Loucy (cell line): ENCODE measurements at regions not wholly inside any gene's neighbourhood (a gene's known extent, or its start where the extent isn't known, plus 50 kb on each side); places are given as distances from the start of the nearest gene placed in this dataset.

Source experiments
- H2AFZ ChIP-seq: fragments of 200-600 bp; sonication (generic); 2 replicates; pipeline ENCODE4 v1.6.0; 2016; ENCODE audit warnings: antibody characterized with exemption, mild to moderate bottlenecking, low read length, moderate library complexity
- H3F3A ChIP-seq: fragments of 200-600 bp; 2 replicates; pipeline ENCODE4 v1.6.0; 2016; ENCODE audit warnings: antibody characterized with exemption, low read depth, mild to moderate bottlenecking
- H3K27me3 ChIP-seq: fragments of 200-600 bp; sonication (generic); 2 replicates; pipeline ENCODE4 v1.6.1; 2014; ENCODE audit warnings: low read length, mild to moderate bottlenecking; ENCODE audit not compliant: insufficient read depth, poor library complexity, severe bottlenecking
- H3K36me3 ChIP-seq: fragments of 200-600 bp; sonication (generic); 2 replicates; pipeline ENCODE4 v1.6.1; 2016; ENCODE audit warnings: low read length; ENCODE audit not compliant: insufficient read depth
- H3K4me1 ChIP-seq: fragments of 200-600 bp; sonication (generic); 2 replicates; pipeline ENCODE4 v1.5.1; 2014; ENCODE audit warnings: low read length, mild to moderate bottlenecking; ENCODE audit not compliant: insufficient read depth, poor library complexity, severe bottlenecking
- H3K4me2 ChIP-seq: fragments of 200-600 bp; sonication (generic); 2 replicates; pipeline ENCODE4 v1.6.0; 2014; ENCODE audit warnings: antibody characterized with exemption, low read length, low read depth, mild to moderate bottlenecking; ENCODE audit not compliant: poor library complexity, severe bottlenecking
- H3K4me3 ChIP-seq: fragments of 200-600 bp; sonication (generic); 2 replicates; pipeline ENCODE4 v1.5.1; 2014; ENCODE audit warnings: low read length, mild to moderate bottlenecking, mixed read lengths; ENCODE audit not compliant: poor library complexity, severe bottlenecking
- H3K79me2 ChIP-seq: fragments of 200-600 bp; sonication (generic); 2 replicates; pipeline ENCODE4 v1.6.1; 2014; ENCODE audit warnings: low read length; ENCODE audit not compliant: insufficient read depth
- H3K9ac ChIP-seq: fragments of 200-600 bp; sonication (generic); 2 replicates; pipeline ENCODE4 v1.6.0; 2014; ENCODE audit warnings: mild to moderate bottlenecking, low read depth, low read length, moderate library complexity; ENCODE audit not compliant: poor library complexity, severe bottlenecking
- H3K9me2 ChIP-seq: fragments of 200-600 bp; sonication (generic); replicated peaks from 2 replicates; pipeline ENCODE4 v1.6.1; 2016; ENCODE audit warnings: low read depth, low read length, mixed read lengths
- H3K9me3 ChIP-seq: fragments of 200-600 bp; sonication (generic); 2 replicates; pipeline ENCODE4 v1.6.1; 2014; ENCODE audit warnings: mild to moderate bottlenecking, antibody characterized with exemption, low read length, low read depth; ENCODE audit not compliant: insufficient read depth
- H4K20me1 ChIP-seq: fragments of 200-600 bp; sonication (generic); 2 replicates; pipeline ENCODE4 v1.6.0; 2014; ENCODE audit warnings: antibody characterized with exemption, low read length, mild to moderate bottlenecking; ENCODE audit not compliant: insufficient read depth, poor library complexity, severe bottlenecking
- EZH2phosphoT487 ChIP-seq: fragments of 200-600 bp; IDR thresholded peaks from 2 replicates; pipeline ENCODE4 v1.6.1; 2018; ENCODE audit warnings: antibody characterized with exemption, mild to moderate bottlenecking, moderate library complexity, borderline replicate concordance
- TF ChIP-seq, protein P1 (sequence below): fragments of 200-600 bp; sonication (generic); conservative IDR thresholded peaks from 2 replicates; pipeline ENCODE4 v1.5.1; 2014; ENCODE audit warnings: mild to moderate bottlenecking, antibody characterized with exemption, low read length

DNA sequence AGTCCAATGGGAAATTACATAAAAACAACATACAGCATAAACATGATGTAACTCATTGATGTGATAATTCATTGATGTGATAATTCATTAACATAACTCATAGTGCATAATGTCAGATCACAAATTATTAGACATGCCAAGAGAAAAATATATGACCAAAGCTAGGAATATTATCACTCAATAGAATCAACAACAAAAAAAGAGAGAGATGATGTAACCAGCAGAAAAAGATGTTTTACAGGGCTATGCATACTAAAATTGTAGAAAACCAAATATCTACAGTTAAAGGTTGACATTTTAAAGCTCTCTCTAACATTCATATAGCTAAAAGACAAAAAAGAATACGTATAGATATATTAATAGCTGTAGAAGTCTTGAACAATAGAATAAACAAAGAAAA, 1067.2 kb upstream of the ADGRB3 start:
- H3K79me2 ChIP-seq: no peaks in the 10 kb centered on the region
- no peaks in the 10 kb centered on the region for H3K9me2 ChIP-seq
- H3K4me2 ChIP-seq: no peak overlapping the region
- H3K4me3 ChIP-seq: no peak overlapping the region
- no peaks in the 10 kb centered on the region for H3K9me3 ChIP-seq
- no peaks in the 10 kb centered on the region for H4K20me1 ChIP-seq
- no peak overlapping the region for H2AFZ ChIP-seq
- H3K9ac ChIP-seq: no peak overlapping the region
- H3F3A ChIP-seq: no peaks in the 10 kb centered on the region
- no peaks in the 10 kb centered on the region for H3K36me3 ChIP-seq
- H3K4me1 ChIP-seq: no peaks in the 10 kb centered on the region
- TF ChIP-seq, protein P1, sequence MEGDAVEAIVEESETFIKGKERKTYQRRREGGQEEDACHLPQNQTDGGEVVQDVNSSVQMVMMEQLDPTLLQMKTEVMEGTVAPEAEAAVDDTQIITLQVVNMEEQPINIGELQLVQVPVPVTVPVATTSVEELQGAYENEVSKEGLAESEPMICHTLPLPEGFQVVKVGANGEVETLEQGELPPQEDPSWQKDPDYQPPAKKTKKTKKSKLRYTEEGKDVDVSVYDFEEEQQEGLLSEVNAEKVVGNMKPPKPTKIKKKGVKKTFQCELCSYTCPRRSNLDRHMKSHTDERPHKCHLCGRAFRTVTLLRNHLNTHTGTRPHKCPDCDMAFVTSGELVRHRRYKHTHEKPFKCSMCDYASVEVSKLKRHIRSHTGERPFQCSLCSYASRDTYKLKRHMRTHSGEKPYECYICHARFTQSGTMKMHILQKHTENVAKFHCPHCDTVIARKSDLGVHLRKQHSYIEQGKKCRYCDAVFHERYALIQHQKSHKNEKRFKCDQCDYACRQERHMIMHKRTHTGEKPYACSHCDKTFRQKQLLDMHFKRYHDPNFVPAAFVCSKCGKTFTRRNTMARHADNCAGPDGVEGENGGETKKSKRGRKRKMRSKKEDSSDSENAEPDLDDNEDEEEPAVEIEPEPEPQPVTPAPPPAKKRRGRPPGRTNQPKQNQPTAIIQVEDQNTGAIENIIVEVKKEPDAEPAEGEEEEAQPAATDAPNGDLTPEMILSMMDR: no peak
- no peak for TF ChIP-seq EZH2phosphoT487
- H3K27me3 ChIP-seq: no peaks in the 10 kb centered on the region

DNA sequence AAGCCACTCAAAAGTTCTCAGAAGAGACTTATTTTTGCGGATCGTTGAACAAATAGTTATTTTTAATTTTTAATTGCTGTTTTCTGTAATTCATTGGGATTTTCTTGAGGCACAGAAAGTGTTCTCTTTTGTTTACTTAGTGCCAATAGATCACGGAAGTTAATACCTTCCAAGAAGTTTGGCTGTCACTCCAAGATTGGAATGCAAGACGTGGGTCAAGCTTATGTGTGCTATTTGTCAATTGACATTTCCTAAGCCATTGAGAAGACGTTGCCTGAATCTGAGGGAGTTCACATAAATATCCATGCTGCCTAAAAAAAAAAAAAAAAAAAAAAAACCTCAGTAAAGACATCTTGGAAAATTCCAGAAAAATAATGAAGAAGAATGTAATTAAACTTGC, 1071.4 kb upstream of the ADGRB3 start:
- Histone ChIP-seq H3K9ac (no peak overlapping the region), H2AFZ (no peak overlapping the region), H3K9me2 (no peaks in the 10 kb centered on the region), H3K4me2 (no peak overlapping the region), H3K36me3 (no peaks in the 10 kb centered on the region), H3K27me3 (no peaks in the 10 kb centered on the region), H3K4me1 (no peaks in the 10 kb centered on the region), H4K20me1 (no peaks in the 10 kb centered on the region), H3F3A (no peaks in the 10 kb centered on the region), H3K79me2 (no peaks in the 10 kb centered on the region), H3K9me3 (no peaks in the 10 kb centered on the region), H3K4me3 (no peak overlapping the region)
- TF ChIP-seq, protein P1: no peak
- no peak for TF ChIP-seq EZH2phosphoT487

DNA sequence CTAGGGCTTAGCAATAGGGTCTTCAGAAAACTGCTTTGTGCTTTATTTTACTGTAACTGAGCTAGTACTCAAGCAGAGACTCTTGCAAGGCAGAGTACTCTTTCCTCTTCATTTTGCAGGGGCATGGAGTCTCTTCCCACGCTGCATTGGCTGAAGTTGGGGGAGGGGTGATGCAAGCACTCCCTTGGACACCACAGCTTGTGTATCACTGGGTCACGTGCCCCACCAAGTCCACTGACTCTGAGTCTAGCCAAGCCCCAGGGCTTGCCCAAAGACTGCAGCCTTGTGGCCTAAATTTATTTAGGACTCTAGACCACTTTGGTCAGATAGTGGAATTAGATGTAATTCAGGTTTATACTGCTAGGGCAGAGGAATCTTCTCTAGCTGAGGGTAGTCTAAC, 1075.0 kb upstream of the ADGRB3 start:
- H3K4me2 ChIP-seq: no peak overlapping the region
- no peak overlapping the region for H2AFZ ChIP-seq
- no peak overlapping the region for H3K9ac ChIP-seq

More for the DNA sequence above, 1075.0 kb upstream of the ADGRB3 start:
- no peaks in the 10 kb centered on the region for H3K4me1 ChIP-seq
- no peaks in the 10 kb centered on the region for H3K36me3 ChIP-seq
- TF ChIP-seq EZH2phosphoT487: no peak
- TF ChIP-seq, protein P1: no peak
- no peaks in the 10 kb centered on the region for H3F3A ChIP-seq
- no peaks in the 10 kb centered on the region for H4K20me1 ChIP-seq
- no peaks in the 10 kb centered on the region for H3K9me3 ChIP-seq
- no peak overlapping the region for H3K4me3 ChIP-seq
- no peaks in the 10 kb centered on the region for H3K79me2 ChIP-seq
- no peaks in the 10 kb centered on the region for H3K27me3 ChIP-seq
- H3K9me2 ChIP-seq: no peaks in the 10 kb centered on the region
